ENCODE measurements at regions not wholly inside any gene's neighbourhood (a gene's known extent, or its start where the extent isn't known, plus 50 kb on each side); places are given as distances from the start of the nearest gene placed in this dataset.

- Mint-ChIP-seq H3K4me3 (ENCODE audit: unreplicated experiment) (no peak overlapping the region), H3K4me1 (ENCODE audit: insufficient read depth, unreplicated experiment) (no peaks in the 10 kb centered on the region), H3K9me3 (ENCODE audit: unreplicated experiment) (peaks cover 8% of the 10 kb centered on the region), H3K27me3 (ENCODE audit: insufficient read depth, unreplicated experiment) (no peaks in the 10 kb centered on the region), H3K36me3 (ENCODE audit: insufficient read depth, unreplicated experiment) (no peaks in the 10 kb centered on the region), H3K27ac (ENCODE audit: low read depth, unreplicated experiment) (no peak overlapping the region)
- intact Hi-C loops (cut with micrococcal nuclease), result no loop called here
- BruUV-seq (replicated peaks), result no TSS peak
- ChIA-PET CTCF (interaction anchor here (0.6 kb wide), 2 partner anchors 70 to 1174 kb away, joined by 3 read pairs; no protein-coding TSS in a partner anchor), POLR2A (no interaction called here)
- TF ChIP-seq, protein P1, sequence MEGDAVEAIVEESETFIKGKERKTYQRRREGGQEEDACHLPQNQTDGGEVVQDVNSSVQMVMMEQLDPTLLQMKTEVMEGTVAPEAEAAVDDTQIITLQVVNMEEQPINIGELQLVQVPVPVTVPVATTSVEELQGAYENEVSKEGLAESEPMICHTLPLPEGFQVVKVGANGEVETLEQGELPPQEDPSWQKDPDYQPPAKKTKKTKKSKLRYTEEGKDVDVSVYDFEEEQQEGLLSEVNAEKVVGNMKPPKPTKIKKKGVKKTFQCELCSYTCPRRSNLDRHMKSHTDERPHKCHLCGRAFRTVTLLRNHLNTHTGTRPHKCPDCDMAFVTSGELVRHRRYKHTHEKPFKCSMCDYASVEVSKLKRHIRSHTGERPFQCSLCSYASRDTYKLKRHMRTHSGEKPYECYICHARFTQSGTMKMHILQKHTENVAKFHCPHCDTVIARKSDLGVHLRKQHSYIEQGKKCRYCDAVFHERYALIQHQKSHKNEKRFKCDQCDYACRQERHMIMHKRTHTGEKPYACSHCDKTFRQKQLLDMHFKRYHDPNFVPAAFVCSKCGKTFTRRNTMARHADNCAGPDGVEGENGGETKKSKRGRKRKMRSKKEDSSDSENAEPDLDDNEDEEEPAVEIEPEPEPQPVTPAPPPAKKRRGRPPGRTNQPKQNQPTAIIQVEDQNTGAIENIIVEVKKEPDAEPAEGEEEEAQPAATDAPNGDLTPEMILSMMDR (IDR thresholded peaks at IDR 0.05; ENCODE audit: unreplicated experiment), result no peak
- DNase-seq (ENCODE audit: unreplicated experiment), result no peak
Observed at GRCh38 chr2:226176283-226176984, 623.2 kb downstream of the IRS1 start.

GRCh38 chr2:226174390-226174789, 625.2 kb downstream of the IRS1 start:
- ChIA-PET POLR2A (no interaction called here), CTCF (no interaction called here)
- intact Hi-C loops (cut with micrococcal nuclease), result no loop called here
- no peak overlapping the region for H3K4me3 Mint-ChIP-seq (ENCODE audit: unreplicated experiment)
- no peaks in the 10 kb centered on the region for H3K4me1 Mint-ChIP-seq (ENCODE audit: insufficient read depth, unreplicated experiment)
- no peak for DNase-seq (ENCODE audit: unreplicated experiment)
- H3K9me3 Mint-ChIP-seq (ENCODE audit: unreplicated experiment), result peaks cover 8% of the 10 kb centered on the region
- TF ChIP-seq, protein P1 (IDR thresholded peaks at IDR 0.05; ENCODE audit: unreplicated experiment), result no peak
- no TSS peak for BruUV-seq (replicated peaks)
- no peaks in the 10 kb centered on the region for H3K36me3 Mint-ChIP-seq (ENCODE audit: insufficient read depth, unreplicated experiment)
- H3K27me3 Mint-ChIP-seq (ENCODE audit: insufficient read depth, unreplicated experiment), result no peaks in the 10 kb centered on the region
- no peak overlapping the region for H3K27ac Mint-ChIP-seq (ENCODE audit: low read depth, unreplicated experiment)

DNA sequence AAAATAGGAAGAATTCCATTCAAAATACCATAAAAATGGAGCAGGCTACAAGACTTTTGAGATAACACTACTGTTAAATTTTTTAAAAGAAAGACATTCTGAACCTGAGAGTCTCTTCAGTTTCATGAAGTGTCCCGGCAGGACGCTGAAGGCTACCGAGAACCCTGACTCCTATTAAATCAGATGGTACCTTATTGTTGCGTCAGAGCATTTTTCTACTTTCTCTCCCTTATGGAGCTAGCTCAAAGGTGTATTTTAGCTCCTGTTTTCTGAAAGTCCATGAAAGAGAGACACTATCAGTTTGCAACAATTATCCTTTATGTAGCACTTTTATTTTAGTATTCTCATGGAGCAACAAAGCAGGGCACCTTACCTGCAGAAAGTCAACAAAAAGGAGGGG, 626.7 kb downstream of the IRS1 start:
- intact Hi-C loops (cut with micrococcal nuclease), result no loop called here
- TF ChIP-seq, protein P1 (IDR thresholded peaks at IDR 0.05; ENCODE audit: unreplicated experiment), result no peak
- H3K4me3 Mint-ChIP-seq (ENCODE audit: unreplicated experiment), result no peak overlapping the region
- no peaks in the 10 kb centered on the region for H3K4me1 Mint-ChIP-seq (ENCODE audit: insufficient read depth, unreplicated experiment)
- no peaks in the 10 kb centered on the region for H3K36me3 Mint-ChIP-seq (ENCODE audit: insufficient read depth, unreplicated experiment)
- H3K9me3 Mint-ChIP-seq (ENCODE audit: unreplicated experiment), result no peaks in the 10 kb centered on the region
- no peak for DNase-seq (ENCODE audit: unreplicated experiment)
- ChIA-PET POLR2A (no interaction called here), CTCF (interaction anchor here (0.7 to 0.8 kb wide), 2 partner anchors 121 to 630 kb away, joined by 3 read pairs; no protein-coding TSS in a partner anchor)
- H3K27me3 Mint-ChIP-seq (ENCODE audit: insufficient read depth, unreplicated experiment), result no peaks in the 10 kb centered on the region
- no peak overlapping the region for H3K27ac Mint-ChIP-seq (ENCODE audit: low read depth, unreplicated experiment)
- no TSS peak for BruUV-seq (replicated peaks)

- DNase-seq (ENCODE audit: unreplicated experiment), result no peak
- POLR2A ChIA-PET, result interaction anchor here (1.0 kb wide), 1 partner anchor 11 kb away, joined by 3 read pairs; no protein-coding TSS in a partner anchor
- Mint-ChIP-seq H3K27ac (ENCODE audit: low read depth, unreplicated experiment) (no peak overlapping the region), H3K9me3 (ENCODE audit: unreplicated experiment) (no peaks in the 10 kb centered on the region), H3K36me3 (ENCODE audit: insufficient read depth, unreplicated experiment) (no peaks in the 10 kb centered on the region), H3K27me3 (ENCODE audit: insufficient read depth, unreplicated experiment) (no peaks in the 10 kb centered on the region), H3K4me3 (ENCODE audit: unreplicated experiment) (no peak overlapping the region), H3K4me1 (ENCODE audit: insufficient read depth, unreplicated experiment) (no peaks in the 10 kb centered on the region)
- no TSS peak for BruUV-seq (replicated peaks)
- TF ChIP-seq, protein P1 (IDR thresholded peaks at IDR 0.05; ENCODE audit: unreplicated experiment), result no peak
- intact Hi-C loops (cut with micrococcal nuclease), result no loop called here
- CTCF ChIA-PET, result interaction anchor here (0.6 to 0.7 kb wide), 2 partner anchors 121 to 342 kb away, joined by 3 to 4 read pairs; no protein-coding TSS in a partner anchor
Observed at GRCh38 chr2:226172309-226172708, 627.3 kb downstream of the IRS1 start.

Measured in MCF 10A (cell line).